ENCODE measurements at regions not wholly inside any gene's neighbourhood (a gene's known extent, or its start where the extent isn't known, plus 50 kb on each side); places are given as distances from the start of the nearest gene placed in this dataset.

DNA sequence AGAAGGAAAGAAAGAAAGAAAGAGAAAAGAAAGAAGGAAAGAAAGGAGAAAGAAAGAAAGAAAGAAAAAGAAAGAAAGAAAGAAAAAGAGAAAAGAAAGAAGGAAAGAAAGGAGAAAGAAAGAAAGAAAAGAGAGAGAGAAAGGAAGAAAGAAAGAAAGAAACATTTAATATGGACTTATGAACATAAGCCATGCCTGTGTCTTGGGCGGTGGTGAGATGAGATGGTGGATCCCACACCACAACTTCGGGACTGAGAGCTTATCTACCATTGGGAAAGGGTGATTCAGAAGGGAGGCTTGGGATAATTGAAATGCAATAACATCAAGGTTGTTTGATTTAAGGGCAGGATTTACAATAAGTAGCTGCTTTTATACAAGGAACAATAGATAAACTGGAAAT lies 843.9 kb upstream of the AUTS2 start:
- DNase-seq (ENCODE audit: low read depth): no peak
- TF ChIP-seq CTCF (IDR thresholded peaks at IDR 0.05; ENCODE audit: control insufficient read depth, extremely low read depth, insufficient read depth): no peak
- no peak overlapping the region for H3K4me3 ChIP-seq (ENCODE audit: low read depth, low read length)

- no peak for DNase-seq (ENCODE audit: low read depth)
- no peak overlapping the region for H3K4me3 ChIP-seq (ENCODE audit: low read depth, low read length)
- no peak for TF ChIP-seq CTCF (IDR thresholded peaks at IDR 0.05; ENCODE audit: control insufficient read depth, extremely low read depth, insufficient read depth)
Measured at GRCh38 chr7:68756986-68757495, 841.2 kb upstream of the AUTS2 start.

GRCh38 chr7:68760556-68760955 lies 837.7 kb upstream of the AUTS2 start:
- no peak for DNase-seq (ENCODE audit: low read depth)
- no peak overlapping the region for H3K4me3 ChIP-seq (ENCODE audit: low read depth, low read length)
- no peak for TF ChIP-seq CTCF (IDR thresholded peaks at IDR 0.05; ENCODE audit: control insufficient read depth, extremely low read depth, insufficient read depth)

DNA sequence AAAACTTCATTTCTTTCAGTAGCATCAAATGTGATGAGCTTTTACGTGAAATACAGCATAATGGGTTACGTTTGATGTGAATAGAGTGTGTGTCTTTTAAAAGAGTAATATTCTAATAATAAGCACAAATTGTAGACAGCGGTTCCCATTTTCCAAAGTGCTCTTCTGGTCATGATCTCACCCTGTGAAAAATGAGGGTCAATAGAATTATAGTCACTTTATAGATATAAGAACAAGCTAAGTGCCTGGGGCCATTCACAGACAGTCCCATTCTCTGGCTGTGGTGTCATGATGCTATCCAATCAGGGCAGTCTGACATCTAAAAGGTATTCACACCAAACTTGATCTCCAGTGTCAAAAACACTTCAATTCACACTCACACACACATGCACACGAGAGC lies 830.8 kb upstream of the AUTS2 start:
- no peak for TF ChIP-seq CTCF (IDR thresholded peaks at IDR 0.05; ENCODE audit: control insufficient read depth, extremely low read depth, insufficient read depth)
- DNase-seq (ENCODE audit: low read depth): no peak
- no peak overlapping the region for H3K4me3 ChIP-seq (ENCODE audit: low read depth, low read length)

DNA sequence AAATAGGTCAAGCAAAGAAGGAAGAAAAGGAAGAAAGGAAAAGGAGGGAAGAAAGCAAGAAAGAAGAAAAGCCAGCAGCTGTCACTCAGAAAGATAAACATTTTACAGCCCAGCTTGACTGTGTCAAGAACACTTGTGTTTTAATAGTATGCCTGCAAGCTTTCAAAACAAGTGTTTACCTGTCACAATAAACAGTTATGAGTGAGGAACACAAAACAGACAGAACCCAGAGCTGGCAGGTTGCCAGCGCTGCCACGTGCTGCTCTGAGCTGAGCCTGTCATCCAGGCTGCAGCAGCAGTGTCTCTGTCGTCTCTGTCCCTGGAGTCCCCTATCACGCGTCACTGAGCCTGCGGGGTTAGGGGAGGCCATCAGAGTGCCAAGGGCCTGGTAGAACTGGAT lies 827.6 kb upstream of the AUTS2 start:
- TF ChIP-seq CTCF (IDR thresholded peaks at IDR 0.05; ENCODE audit: control insufficient read depth, extremely low read depth, insufficient read depth): no peak
- DNase-seq (ENCODE audit: low read depth): no peak
- no peak overlapping the region for H3K4me3 ChIP-seq (ENCODE audit: low read depth, low read length)

GRCh38 chr7:68776326-68776725 lies 821.9 kb upstream of the AUTS2 start:
- no peak for DNase-seq (ENCODE audit: low read depth)
- no peak for TF ChIP-seq CTCF (IDR thresholded peaks at IDR 0.05; ENCODE audit: control insufficient read depth, extremely low read depth, insufficient read depth)
- no peak overlapping the region for H3K4me3 ChIP-seq (ENCODE audit: low read depth, low read length)

- H3K4me3 ChIP-seq (ENCODE audit: low read depth, low read length): no peak overlapping the region
- TF ChIP-seq CTCF (IDR thresholded peaks at IDR 0.05; ENCODE audit: control insufficient read depth, extremely low read depth, insufficient read depth): no peak
- DNase-seq (ENCODE audit: low read depth): no peak
Measured at GRCh38 chr7:68783684-68784083, 814.6 kb upstream of the AUTS2 start.

All from LNCaP clone FGC (cell line).